Body of pancreas (tissue), 4 donors: ENCODE measurements at regions not wholly inside any gene's neighbourhood (a gene's known extent, or its start where the extent isn't known, plus 50 kb on each side); places are given as distances from the start of the nearest gene placed in this dataset.

Experiments used
- ATAC-seq: fragments of 150-250 bp; one replicate; pipeline ENCODE4 v1.9.1; 2016
- DNase-seq, 4 donors: peaks; one replicate each; pipeline ENCODE4 v3.0.0-alpha.2; 2019
- H3K27ac ChIP-seq, 4 donors: fragments of 200-600 bp; sonication (generic); 1 replicate in 3 of 4; 2 replicates in 1 of 4; pipeline versions ENCODE4 v1.5.1 to v1.6.1; 2016 to 2019; ENCODE audit warnings: mild to moderate bottlenecking in 1 of 4, mixed read lengths in 1 of 4, moderate library complexity in 1 of 4
- H3K27me3 ChIP-seq, 2 donors: fragments of 200-600 bp; sonication (generic); one replicate each; pipeline ENCODE4 v1.6.0; 2016; ENCODE audit warnings: mild to moderate bottlenecking in 1 of 2
- H3K36me3 ChIP-seq, 2 donors: fragments of 200-600 bp; sonication (generic); replicated peaks in 1 of 2; 2 replicates each; pipeline ENCODE4 v1.5.1; 2016; ENCODE audit warnings: low read depth in 2 of 2; ENCODE audit not compliant: insufficient read depth in 1 of 2
- H3K4me1 ChIP-seq: fragments of 200-600 bp; sonication (generic); one replicate; pipeline ENCODE4 v1.6.0; 2016
- H3K4me3 ChIP-seq, 2 donors: fragments of 200-600 bp; sonication (generic); 1 replicate in 1 of 2; 2 replicates in 1 of 2; pipeline ENCODE4 v1.5.1; 2016 to 2019
- H3K9me3 ChIP-seq, 3 donors: fragments of 200-600 bp; sonication (generic); 1 replicate in 2 of 3; 2 replicates in 1 of 3; pipeline ENCODE4 v1.5.1; 2016
- CTCF ChIP-seq, 7 experiments: fragments of 450-650 bp in 4 of 7; fragments of 200-600 bp in 3 of 7; sonication (generic) in 3 of 7; IDR thresholded peaks; one replicate each; pipeline ENCODE4 v1.5.1; 2016 to 2019; ENCODE audit warnings: antibody characterized with exemption in 7 of 7
- POLR2A ChIP-seq, 3 donors: fragments of 450-650 bp; IDR thresholded peaks; one replicate each; pipeline ENCODE4 v1.6.1; 2016; ENCODE audit warnings: antibody characterized with exemption in 3 of 3, mild to moderate bottlenecking in 2 of 3
- WGBS, 2 donors: methylation state at CpG; one replicate each; pipeline ENCODE4 v1.1.5; 2017; 5-methylcytosine and 5-hydroxymethylcytosine counted together
- intact Hi-C: fragments of 100-400 bp; cut with DNase I; formaldehyde crosslinking; loops from one replicate; pipeline ENCODE4 v1.15.1; 2023

GRCh38 chr5:176732736-176733405, 77.5 kb upstream of the UNC5A start:
- Histone ChIP-seq H3K27ac (no peak overlapping the region), H3K4me3 (no peak overlapping the region), H3K27me3 (no peaks in the 10 kb centered on the region), H3K36me3 (no peaks in the 10 kb centered on the region), H3K9me3 (no peaks in the 10 kb centered on the region), H3K4me1 (no peaks in the 10 kb centered on the region)
- ATAC-seq (no peak), DNase-seq (no peak)
- intact Hi-C loops, result no loop called here
- 59 to 65% methylated on average over 21 of the region's 21 CpGs for WGBS, 2 donors
- TF ChIP-seq POLR2A (IDR thresholded peaks at IDR 0.05) (no peak), CTCF (IDR thresholded peaks at IDR 0.05) (no peak)

GRCh38 chr5:176733406-176734262, 76.7 kb upstream of the UNC5A start:
- DNase-seq (peak in 1 of 4 donors; percentile 8), ATAC-seq (no peak)
- H3K27me3 ChIP-seq, result no peaks in the 10 kb centered on the region
- no peak overlapping the region for H3K27ac ChIP-seq
- H3K4me1 ChIP-seq, result no peaks in the 10 kb centered on the region
- intact Hi-C loops, result no loop called here
- H3K36me3 ChIP-seq, result no peaks in the 10 kb centered on the region
- WGBS, 2 donors, result 45 to 54% methylated on average over 30 to 32 of the region's 32 CpGs
- no peak for TF ChIP-seq POLR2A (IDR thresholded peaks at IDR 0.05)
- no peak for TF ChIP-seq CTCF (IDR thresholded peaks at IDR 0.05)
- H3K9me3 ChIP-seq, result no peaks in the 10 kb centered on the region
- no peak overlapping the region for H3K4me3 ChIP-seq

- TF ChIP-seq CTCF (IDR thresholded peaks at IDR 0.05), result no peak
- no peak for TF ChIP-seq POLR2A (IDR thresholded peaks at IDR 0.05)
- 72 to 91% methylated on average over 11 to 12 of the region's 12 CpGs for WGBS, 2 donors
- Histone ChIP-seq H3K4me3 (no peak overlapping the region), H3K4me1 (no peaks in the 10 kb centered on the region), H3K36me3 (no peaks in the 10 kb centered on the region), H3K27ac (no peak overlapping the region), H3K27me3 (no peaks in the 10 kb centered on the region), H3K9me3 (no peaks in the 10 kb centered on the region)
- no peak for DNase-seq
- ATAC-seq, result no peak
- intact Hi-C loops, result no loop called here
These were observed 75.5 kb upstream of the UNC5A start for GRCh38 chr5:176734756-176735342.

GRCh38 chr5:176735383-176736265, 74.7 kb upstream of the UNC5A start:
- DNase-seq (no peak), ATAC-seq (no peak)
- Histone ChIP-seq H3K27me3 (no peaks in the 10 kb centered on the region), H3K4me3 (no peak overlapping the region), H3K9me3 (no peaks in the 10 kb centered on the region), H3K4me1 (no peaks in the 10 kb centered on the region), H3K36me3 (no peaks in the 10 kb centered on the region), H3K27ac (no peak overlapping the region)
- 53 to 60% methylated on average over 15 to 16 of the region's 16 CpGs for WGBS, 2 donors
- intact Hi-C loops, result no loop called here
- no peak for TF ChIP-seq CTCF (IDR thresholded peaks at IDR 0.05)
- TF ChIP-seq POLR2A (IDR thresholded peaks at IDR 0.05), result no peak
